PC-3 (cell line): ENCODE measurements at regions not wholly inside any gene's neighbourhood (a gene's known extent, or its start where the extent isn't known, plus 50 kb on each side); places are given as distances from the start of the nearest gene placed in this dataset.

Experiments
- ATAC-seq: fragments of 200-7000 bp; cut with Tn5 transposase; 2 replicates; pipeline ENCODE4 v1.9.1; 2020; ENCODE audit warnings: mild to moderate bottlenecking, moderate library complexity
- BruUV-seq: library from RNA; stranded (reverse); fragments of 400-500 nt; replicated peaks from 2 replicates; lab custom pipeline; 2021; lab: Mats Ljungman, UMichigan
- CTCF ChIA-PET: fragments of 300-600 bp; sonication (Branson Sonifier 250); formaldehyde crosslinking; loops from one replicate; lab custom pipeline; 2022; ENCODE audit warnings: antibody characterized with exemption; lab: Charles Lee
- POLR2A ChIA-PET: fragments of 300-600 bp; sonication (Branson Sonifier 250); formaldehyde crosslinking; loops from one replicate; lab custom pipeline; 2022; ENCODE audit warnings: antibody characterized with exemption; ENCODE audit not compliant: unreplicated experiment; lab: Charles Lee
- DNase-seq: peaks from one replicate; pipeline ENCODE4 v3.0.0-alpha.2; 2015
- H2AFZ ChIP-seq: fragments of 300-600 bp; sonication (generic); 2 replicates; pipeline ENCODE4 v1.6.0; 2016; ENCODE audit warnings: antibody characterized with exemption, low read length
- H3F3A ChIP-seq: fragments of 300-600 bp; sonication (generic); one replicate; pipeline ENCODE4 v1.6.0; 2017; ENCODE audit warnings: antibody characterized with exemption, low read length, control low read depth, mild to moderate bottlenecking; ENCODE audit not compliant: unreplicated experiment
- H3K27ac ChIP-seq: fragments of 300-600 bp; sonication (generic); 2 replicates; pipeline ENCODE4 v1.5.1; 2016; ENCODE audit warnings: mild to moderate bottlenecking, low read length
- H3K27me3 ChIP-seq: fragments of 300-600 bp; sonication (generic); 2 replicates; pipeline ENCODE4 v1.6.1; 2016; ENCODE audit warnings: low read length, mixed read lengths
- H3K36me3 ChIP-seq: fragments of 300-600 bp; sonication (generic); 2 replicates; pipeline ENCODE4 v1.6.1; 2016; ENCODE audit warnings: low read depth, mixed run types, low read length, mixed read lengths
- H3K4me1 ChIP-seq: fragments of 300-600 bp; sonication (generic); 2 replicates; pipeline ENCODE4 v1.5.1; 2016; ENCODE audit warnings: low read length; ENCODE audit not compliant: insufficient read depth
- H3K4me2 ChIP-seq: fragments of 300-600 bp; sonication (generic); 2 replicates; pipeline ENCODE4 v1.6.0; 2016; ENCODE audit warnings: low read length
- H3K4me3 ChIP-seq: fragments of 300-600 bp; sonication (generic); 2 replicates; pipeline ENCODE4 v1.5.1; 2016; ENCODE audit warnings: mild to moderate bottlenecking, low read length, mixed read lengths
- H3K79me2 ChIP-seq: fragments of 300-600 bp; sonication (generic); 2 replicates; pipeline ENCODE4 v1.6.1; 2017; ENCODE audit warnings: low read length, mixed read lengths
- H3K9ac ChIP-seq: fragments of 300-600 bp; sonication (generic); 2 replicates; pipeline ENCODE4 v1.6.0; 2016; ENCODE audit warnings: mild to moderate bottlenecking, low read length
- H3K9me2 ChIP-seq: fragments of 300-600 bp; sonication (generic); replicated peaks from 2 replicates; pipeline ENCODE4 v1.6.1; 2016; ENCODE audit warnings: mixed run types, low read length, mixed read lengths
- H3K9me3 ChIP-seq: fragments of 300-600 bp; sonication (generic); 2 replicates; pipeline ENCODE4 v1.6.1; 2016; ENCODE audit warnings: low read length, mixed read lengths
- H4K20me1 ChIP-seq: fragments of 300-600 bp; sonication (generic); 2 replicates; pipeline ENCODE4 v1.6.1; 2016; ENCODE audit warnings: low read length, mixed read lengths
- CTCF ChIP-seq: fragments of 300-600 bp; sonication (generic); conservative IDR thresholded peaks from 2 replicates; pipeline ENCODE4 v1.5.1; 2017; ENCODE audit warnings: antibody characterized with exemption, low read depth, mild to moderate bottlenecking, low read length
- EZH2 ChIP-seq: fragments of 300-600 bp; sonication (generic); IDR thresholded peaks from one replicate; pipeline ENCODE4 v1.6.1; 2017; ENCODE audit warnings: antibody characterized with exemption, mild to moderate bottlenecking, low read length; ENCODE audit not compliant: unreplicated experiment
- EZH2phosphoT487 ChIP-seq: fragments of 300-600 bp; sonication (generic); IDR thresholded peaks from 2 replicates; pipeline ENCODE4 v1.6.1; 2018; ENCODE audit warnings: mild to moderate bottlenecking, antibody characterized with exemption, low read length, borderline replicate concordance
- intact Hi-C: fragments of 100-400 bp; cut with micrococcal nuclease; formaldehyde crosslinking; loops from 2 replicates; pipeline ENCODE4 v1.9.0; 2023

GRCh38 chr12:23006413-23006812 is 381.4 kb downstream of the ETNK1 start:
- POLR2A ChIA-PET: no interaction called here
- Histone ChIP-seq H3K4me1 (no peaks in the 10 kb centered on the region), H3K9me3 (no peaks in the 10 kb centered on the region), H3K9ac (no peak overlapping the region), H3K27me3 (no peaks in the 10 kb centered on the region), H4K20me1 (no peaks in the 10 kb centered on the region), H3K4me3 (no peak overlapping the region), H3K27ac (no peak overlapping the region), H3K36me3 (no peaks in the 10 kb centered on the region), H2AFZ (no peak overlapping the region), H3K4me2 (no peak overlapping the region), H3K79me2 (no peaks in the 10 kb centered on the region), H3K9me2 (no peaks in the 10 kb centered on the region), H3F3A (no peaks in the 10 kb centered on the region)
- no TSS peak for BruUV-seq
- CTCF ChIA-PET: no interaction called here
- DNase-seq (no peak), ATAC-seq (no peak)
- TF ChIP-seq CTCF (no peak), EZH2 (no peak), EZH2phosphoT487 (no peak)
- intact Hi-C loops: no loop called here

GRCh38 chr12:23008623-23009022 is 383.7 kb downstream of the ETNK1 start:
- intact Hi-C loops: no loop called here
- H3K36me3 ChIP-seq: no peaks in the 10 kb centered on the region
- H3F3A ChIP-seq: no peaks in the 10 kb centered on the region
- CTCF ChIA-PET: no interaction called here
- H2AFZ ChIP-seq: no peak overlapping the region
- POLR2A ChIA-PET: no interaction called here
- no peak overlapping the region for H3K4me2 ChIP-seq
- H3K4me1 ChIP-seq: no peaks in the 10 kb centered on the region
- no peaks in the 10 kb centered on the region for H3K9me2 ChIP-seq
- H3K9ac ChIP-seq: no peak overlapping the region
- H3K9me3 ChIP-seq: no peaks in the 10 kb centered on the region
- no peak overlapping the region for H3K27ac ChIP-seq
- no peak for TF ChIP-seq EZH2
- TF ChIP-seq EZH2phosphoT487: no peak
- TF ChIP-seq CTCF: no peak
- ATAC-seq (no peak), DNase-seq (no peak)
- H3K27me3 ChIP-seq: no peaks in the 10 kb centered on the region
- H3K4me3 ChIP-seq: no peak overlapping the region
- no peaks in the 10 kb centered on the region for H4K20me1 ChIP-seq
- no peaks in the 10 kb centered on the region for H3K79me2 ChIP-seq
- BruUV-seq: no TSS peak

GRCh38 chr12:23014749-23015148 is 389.8 kb downstream of the ETNK1 start:
- no peaks in the 10 kb centered on the region for H3K4me1 ChIP-seq
- no peak overlapping the region for H2AFZ ChIP-seq
- no peak overlapping the region for H3K4me2 ChIP-seq
- H3K9ac ChIP-seq: no peak overlapping the region
- H3F3A ChIP-seq: no peaks in the 10 kb centered on the region
- ATAC-seq (no peak), DNase-seq (no peak)
- ChIA-PET CTCF (no interaction called here), POLR2A (no interaction called here)
- H4K20me1 ChIP-seq: no peaks in the 10 kb centered on the region
- no peaks in the 10 kb centered on the region for H3K27me3 ChIP-seq
- no peak overlapping the region for H3K27ac ChIP-seq
- TF ChIP-seq CTCF (no peak), EZH2 (no peak), EZH2phosphoT487 (no peak)
- no TSS peak for BruUV-seq
- no peaks in the 10 kb centered on the region for H3K36me3 ChIP-seq
- intact Hi-C loops: no loop called here
- no peak overlapping the region for H3K4me3 ChIP-seq
- no peaks in the 10 kb centered on the region for H3K9me2 ChIP-seq
- no peaks in the 10 kb centered on the region for H3K79me2 ChIP-seq
- H3K9me3 ChIP-seq: no peaks in the 10 kb centered on the region
